Activated naive CD4-positive, alpha-beta T cell treated with anti-CD3 and anti-CD28 coated beads, Interleukin-2, amount 50 U/mL, for 16 hours (primary cell): ENCODE measurements at regions not wholly inside any gene's neighbourhood (a gene's known extent, or its start where the extent isn't known, plus 50 kb on each side); places are given as distances from the start of the nearest gene placed in this dataset.
"Not testable (repeated sequence)": the region's sequence is repeated elsewhere in the genome, so short reads cannot be mapped to it uniquely, and the experiment has no call there.

Experiments used
- DNase-seq: peaks from one replicate; pipeline ENCODE4 v3.0.0-alpha.2; 2020

GRCh38 chr2:67878743-67879142, 184.1 kb downstream of the C1D start:
- DNase-seq: no peak

GRCh38 chr2:67879586-67880290, 183.1 kb downstream of the C1D start:
- no peak for DNase-seq

GRCh38 chr2:67880291-67880761, 182.5 kb downstream of the C1D start:
- no peak for DNase-seq

- no peak for DNase-seq
Observed at GRCh38 chr2:67881816-67882215, 181.0 kb downstream of the C1D start.

- DNase-seq: no peak
Observed at GRCh38 chr2:67883316-67884087, 179.3 kb downstream of the C1D start.

- no peak for DNase-seq
Observed at GRCh38 chr2:67888351-67889005, 174.3 kb downstream of the C1D start.

- DNase-seq: no peak
Observed at GRCh38 chr2:67889056-67889455, 173.7 kb downstream of the C1D start.

- no peak for DNase-seq
Observed at GRCh38 chr2:67891642-67892041, 171.2 kb downstream of the C1D start.

- no peak for DNase-seq
Observed at GRCh38 chr2:67892339-67892846, 170.4 kb downstream of the C1D start.

GRCh38 chr2:67895227-67895941, 167.4 kb downstream of the C1D start:
- no peak for DNase-seq

GRCh38 chr2:67896076-67896475, 166.7 kb downstream of the C1D start:
- no peak for DNase-seq

GRCh38 chr2:67896476-67896875, 166.3 kb downstream of the C1D start:
- DNase-seq: no peak

GRCh38 chr2:67898595-67898994, 164.2 kb downstream of the C1D start:
- DNase-seq: no peak

- no peak for DNase-seq
Observed at GRCh38 chr2:67899187-67899586, 163.6 kb downstream of the C1D start.

GRCh38 chr2:67900826-67901225, 162.0 kb downstream of the C1D start:
- DNase-seq: no peak

- no peak for DNase-seq
Observed at GRCh38 chr2:67904566-67904965, 158.2 kb downstream of the C1D start.

GRCh38 chr2:67904966-67905365, 157.8 kb downstream of the C1D start:
- no peak for DNase-seq

GRCh38 chr2:67906547-67906946, 156.3 kb downstream of the C1D start:
- not testable (repeated sequence) for DNase-seq

- no peak for DNase-seq
Observed at GRCh38 chr2:67917332-67918054, 145.3 kb downstream of the C1D start.

- no peak for DNase-seq
Observed at GRCh38 chr2:67918471-67918870, 144.3 kb downstream of the C1D start.

- no peak for DNase-seq
Observed at GRCh38 chr2:67919490-67919889, 143.3 kb downstream of the C1D start.

- DNase-seq: no peak
Observed at GRCh38 chr2:67922080-67922785, 140.6 kb downstream of the C1D start.
